GM12865 (cell line): ENCODE measurements at regions not wholly inside any gene's neighbourhood (a gene's known extent, or its start where the extent isn't known, plus 50 kb on each side); places are given as distances from the start of the nearest gene placed in this dataset.

Source experiments
- DNase-seq: peaks from one replicate; pipeline ENCODE4 v3.0.0; 2010; ENCODE audit warnings: low read depth
- H3K4me3 ChIP-seq: 2 replicates; pipeline ENCODE4 v1.5.1; 2011; ENCODE audit warnings: mild to moderate bottlenecking, low read depth, low read length, control low read depth
- CTCF ChIP-seq: IDR thresholded peaks from 2 replicates; pipeline ENCODE4 v1.5.1; 2011; ENCODE audit warnings: low read length, control low read depth, low read depth, inconsistent platforms; ENCODE audit not compliant: insufficient read depth; ENCODE audit errors: missing control alignments

GRCh38 chr20:21862259-21862946 lies 156.9 kb downstream of the PAX1 start:
- TF ChIP-seq CTCF: no peak
- no peak overlapping the region for H3K4me3 ChIP-seq
- DNase-seq: no peak

DNA sequence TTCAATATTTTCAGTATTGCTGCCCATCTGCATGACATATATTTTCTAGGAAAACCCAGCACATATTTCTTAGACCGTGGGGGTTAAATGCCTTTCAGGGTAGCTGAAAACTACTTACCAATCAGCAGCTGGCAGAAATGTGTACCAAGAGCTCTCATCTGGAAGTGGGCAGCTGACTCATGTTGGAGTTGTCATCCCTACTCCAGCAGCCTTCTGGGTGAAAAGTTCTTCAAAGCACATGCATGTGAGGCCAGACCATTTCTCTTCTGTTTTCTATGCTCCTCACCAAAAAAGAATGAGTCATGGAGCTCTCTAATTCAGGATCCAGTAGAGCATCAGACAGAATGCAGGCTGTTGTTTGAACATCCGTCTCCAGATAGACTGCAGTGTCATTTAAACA lies 135.5 kb downstream of the PAX1 start:
- no peak for TF ChIP-seq CTCF
- no peak for DNase-seq

DNA sequence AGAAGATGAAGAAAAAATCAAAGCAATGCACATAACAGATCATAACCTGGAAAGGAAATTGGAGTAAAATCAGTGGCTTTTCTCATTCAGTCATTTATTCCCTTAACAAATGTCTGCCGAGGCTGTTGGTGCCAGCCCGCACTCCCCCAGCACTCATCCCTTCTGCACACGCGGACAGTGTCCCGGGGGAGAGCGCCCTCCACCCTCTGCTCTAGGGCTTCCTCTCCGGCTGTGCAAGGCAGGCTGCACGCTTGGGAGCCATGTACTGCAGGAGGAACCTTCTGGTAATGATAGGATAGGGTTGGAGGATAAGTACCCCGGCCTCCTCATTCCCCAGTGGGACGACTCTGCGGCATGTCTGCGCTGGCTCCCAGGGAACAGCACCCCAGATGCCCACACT lies 134.5 kb downstream of the PAX1 start:
- H3K4me3 ChIP-seq: no peak overlapping the region
- no peak for TF ChIP-seq CTCF
- no peak for DNase-seq

More for the DNA sequence above, 135.5 kb downstream of the PAX1 start:
- no peak overlapping the region for H3K4me3 ChIP-seq

- no peak for TF ChIP-seq CTCF
- H3K4me3 ChIP-seq: no peak overlapping the region
- no peak for DNase-seq
These were observed 130.9 kb downstream of the PAX1 start for GRCh38 chr20:21836346-21836745.

DNA sequence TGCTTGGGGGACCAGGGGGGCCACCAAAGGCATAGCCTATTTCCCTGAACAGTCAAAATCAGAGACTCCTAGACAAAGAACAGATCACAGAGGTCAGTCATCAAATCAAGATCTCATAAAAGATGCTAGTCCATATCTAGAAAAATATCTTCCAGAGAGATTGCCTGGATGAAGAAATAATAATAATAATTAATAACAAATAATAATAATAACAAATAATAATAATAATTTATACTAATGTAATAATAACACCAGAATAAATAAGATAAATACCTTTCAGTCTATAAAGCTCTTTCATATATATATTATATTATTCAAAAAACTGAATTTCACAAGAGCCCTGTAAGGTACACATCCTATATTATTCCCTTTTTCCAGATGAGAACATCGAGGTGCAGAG lies 129.6 kb downstream of the PAX1 start:
- no peak for DNase-seq
- no peak for TF ChIP-seq CTCF
- no peak overlapping the region for H3K4me3 ChIP-seq

GRCh38 chr20:21832442-21833385 lies 127.2 kb downstream of the PAX1 start:
- DNase-seq: no peak
- no peak for TF ChIP-seq CTCF
- H3K4me3 ChIP-seq: no peak overlapping the region
